DND-41 (cell line): ENCODE measurements at regions not wholly inside any gene's neighbourhood (a gene's known extent, or its start where the extent isn't known, plus 50 kb on each side); places are given as distances from the start of the nearest gene placed in this dataset.

Source experiments
- ATAC-seq: fragments of 200-7000 bp; cut with Tn5 transposase; 3 replicates; pipeline ENCODE4 v1.9.1; 2021; ENCODE audit warnings: low read depth; ENCODE audit not compliant: insufficient read depth
- DNase-seq: peaks from one replicate; pipeline ENCODE4 v3.0.0-alpha.2; 2020
- H2AFZ ChIP-seq: 2 replicates; pipeline ENCODE4 v1.6.0; 2012; ENCODE audit warnings: low read depth, low read length
- H3K27ac ChIP-seq: 2 replicates; pipeline ENCODE4 v1.5.1; 2012; ENCODE audit warnings: low read length, inconsistent platforms
- H3K27me3 ChIP-seq: fragments of 200-600 bp; sonication (generic); 2 replicates; pipeline ENCODE4 v1.6.0; 2012; ENCODE audit warnings: low read length, mild to moderate bottlenecking, inconsistent platforms; ENCODE audit not compliant: insufficient read depth, poor library complexity
- H3K36me3 ChIP-seq: 2 replicates; pipeline ENCODE4 v1.5.1; 2012; ENCODE audit warnings: low read length, inconsistent platforms; ENCODE audit not compliant: insufficient read depth
- H3K4me1 ChIP-seq: 2 replicates; pipeline ENCODE4 v1.5.1; 2012; ENCODE audit warnings: mild to moderate bottlenecking, low read length; ENCODE audit not compliant: insufficient read depth
- H3K4me2 ChIP-seq: 2 replicates; pipeline ENCODE4 v1.6.0; 2012; ENCODE audit warnings: mild to moderate bottlenecking, moderate library complexity, low read length, inconsistent platforms; ENCODE audit not compliant: insufficient read depth
- H3K4me3 ChIP-seq, 2 experiments: fragments of 200-600 bp in 1 of 2; shearing (Covaris generic) in 1 of 2; 2 replicates each; pipeline ENCODE4 v1.5.1; 2012 to 2016; ENCODE audit warnings: inconsistent platforms in 2 of 2, low read length in 2 of 2, mild to moderate bottlenecking in 2 of 2, low read depth in 1 of 2, moderate library complexity in 1 of 2
- H3K79me2 ChIP-seq: 2 replicates; pipeline ENCODE4 v1.6.0; 2012; ENCODE audit warnings: low read length, inconsistent platforms; ENCODE audit not compliant: insufficient read depth
- H3K9ac ChIP-seq: 2 replicates; pipeline ENCODE4 v1.6.0; 2012; ENCODE audit warnings: low read depth, mild to moderate bottlenecking, inconsistent platforms, low read length, moderate library complexity
- H3K9me3 ChIP-seq: 2 replicates; pipeline ENCODE4 v1.5.1; 2012; ENCODE audit warnings: low read length, moderate library complexity, mild to moderate bottlenecking, inconsistent platforms; ENCODE audit not compliant: insufficient read depth, severe bottlenecking
- H4K20me1 ChIP-seq: 2 replicates; pipeline ENCODE4 v1.6.0; 2012; ENCODE audit warnings: low read length; ENCODE audit not compliant: insufficient read depth
- CTCF ChIP-seq: IDR thresholded peaks from 2 replicates; pipeline ENCODE4 v1.5.1; 2012; ENCODE audit warnings: borderline replicate concordance, low read length, moderate library complexity, mild to moderate bottlenecking; ENCODE audit not compliant: poor library complexity, severe bottlenecking; ENCODE audit errors: extremely low read depth
- EZH2 ChIP-seq: IDR thresholded peaks from 3 replicates; pipeline ENCODE4 v1.6.1; 2012; ENCODE audit warnings: borderline replicate concordance, low read depth, mild to moderate bottlenecking, moderate library complexity, low read length, inconsistent platforms; ENCODE audit not compliant: severe bottlenecking

GRCh38 chr13:27014406-27015359 lies 156.9 kb downstream of the USP12 start:
- Histone ChIP-seq H4K20me1 (no peaks in the 10 kb centered on the region), H3K79me2 (no peaks in the 10 kb centered on the region), H3K9me3 (no peaks in the 10 kb centered on the region), H3K27ac (no peak overlapping the region), H3K4me1 (no peaks in the 10 kb centered on the region), H3K4me3 (no peak overlapping the region), H3K27me3 (peaks cover 5% of the 10 kb centered on the region), H3K36me3 (no peaks in the 10 kb centered on the region), H3K9ac (no peak overlapping the region), H3K4me2 (no peak overlapping the region), H2AFZ (no peak overlapping the region)
- DNase-seq (no peak), ATAC-seq (no peak)
- TF ChIP-seq EZH2 = no peak

- no peak overlapping the region for H3K4me2 ChIP-seq
- ATAC-seq = no peak
- no peak overlapping the region for H3K27ac ChIP-seq
These were observed 159.0 kb downstream of the USP12 start for GRCh38 chr13:27012482-27013197.

GRCh38 chr13:27011661-27012060 lies 159.9 kb downstream of the USP12 start:
- no peak for DNase-seq

More at GRCh38 chr13:27012482-27013197, 159.0 kb downstream of the USP12 start:
- Histone ChIP-seq H3K4me3 (no peak overlapping the region), H3K9me3 (no peaks in the 10 kb centered on the region), H3K36me3 (no peaks in the 10 kb centered on the region), H2AFZ (no peak overlapping the region), H3K27me3 (peaks cover 11% of the 10 kb centered on the region), H3K9ac (no peak overlapping the region), H4K20me1 (no peaks in the 10 kb centered on the region), H3K4me1 (no peaks in the 10 kb centered on the region), H3K79me2 (no peaks in the 10 kb centered on the region)
- TF ChIP-seq CTCF (no peak), EZH2 (no peak)
- DNase-seq = no peak

More at GRCh38 chr13:27011661-27012060, 159.9 kb downstream of the USP12 start:
- no peak overlapping the region for H2AFZ ChIP-seq
- peaks cover 20% of the 10 kb centered on the region for H3K27me3 ChIP-seq
- H3K36me3 ChIP-seq = no peaks in the 10 kb centered on the region
- no peak overlapping the region for H3K9ac ChIP-seq
- no peak for ATAC-seq
- H3K4me3 ChIP-seq = no peak overlapping the region
- no peak for TF ChIP-seq EZH2
- no peak for TF ChIP-seq CTCF
- no peaks in the 10 kb centered on the region for H3K9me3 ChIP-seq
- H4K20me1 ChIP-seq = no peaks in the 10 kb centered on the region
- H3K4me2 ChIP-seq = no peak overlapping the region
- no peak overlapping the region for H3K27ac ChIP-seq
- H3K79me2 ChIP-seq = no peaks in the 10 kb centered on the region
- H3K4me1 ChIP-seq = no peaks in the 10 kb centered on the region
